Endothelial cell of umbilical vein (primary cell): ENCODE measurements at regions not wholly inside any gene's neighbourhood (a gene's known extent, or its start where the extent isn't known, plus 50 kb on each side); places are given as distances from the start of the nearest gene placed in this dataset.

ENCODE experiments used
- BruUV-seq: library from RNA; stranded (reverse); fragments of 400-500 nt; replicated peaks from 2 replicates; lab custom pipeline; 2021; lab: Mats Ljungman, UMichigan
- CTCF ChIA-PET: fragments of 300-600, 350-600 bp; sonication (Branson Sonifier 250); formaldehyde crosslinking; loops from one replicate; lab custom pipeline; 2021; ENCODE audit warnings: antibody characterized with exemption, inconsistent platforms; lab: Charles Lee
- POLR2A ChIA-PET: fragments of 300-600, 350-600 bp; sonication (Branson Sonifier 250); formaldehyde crosslinking; loops from one replicate; lab custom pipeline; 2021; ENCODE audit warnings: antibody characterized with exemption, inconsistent platforms; lab: Charles Lee
- DNase-seq: peaks from one replicate; pipeline ENCODE4 v3.0.0-alpha.2; 2011; ENCODE audit warnings: low read depth, low spot score
- FAIRE-seq: peaks from 2 replicates; lab custom pipeline; 2011; peaks lifted over from hg19 to GRCh38; lab: Jason Lieb, UNC
- H2AFZ ChIP-seq: 2 replicates; pipeline ENCODE4 v1.6.0; 2012; ENCODE audit warnings: low read depth, low read length, control low read depth, inconsistent platforms
- H3K27ac ChIP-seq: 2 replicates; pipeline ENCODE4 v1.5.1; 2011; ENCODE audit warnings: low read depth, mild to moderate bottlenecking, control low read depth, low read length, moderate library complexity; ENCODE audit not compliant: insufficient read depth
- H3K27me3 ChIP-seq, 2 experiments: 2 replicates each; pipeline versions ENCODE4 v1.6.0 to v1.6.1; 2011; ENCODE audit warnings: low read length in 2 of 2, mixed read lengths in 1 of 2; ENCODE audit not compliant: control insufficient read depth in 2 of 2, insufficient read depth in 2 of 2
- H3K36me3 ChIP-seq, 2 experiments: 2 replicates in 1 of 2; 3 replicates in 1 of 2; pipeline ENCODE4 v1.5.1; 2011; ENCODE audit warnings: low read length in 2 of 2, mild to moderate bottlenecking in 1 of 2, moderate library complexity in 1 of 2; ENCODE audit not compliant: control insufficient read depth in 2 of 2, insufficient read depth in 2 of 2; ENCODE audit errors: extremely low read depth in 1 of 2
- H3K4me1 ChIP-seq: 3 replicates; pipeline ENCODE4 v1.5.1; 2011; ENCODE audit warnings: mild to moderate bottlenecking, low read length; ENCODE audit not compliant: control insufficient read depth, insufficient read depth; ENCODE audit errors: extremely low read depth
- H3K4me2 ChIP-seq: 2 replicates; pipeline ENCODE4 v1.6.1; 2011; ENCODE audit warnings: low read length, control low read depth, mixed read lengths; ENCODE audit not compliant: insufficient read depth
- H3K4me3 ChIP-seq, 3 experiments: fragments of 200-600 bp in 1 of 3; sonication (generic), shearing (Covaris generic) in 1 of 3; replicated peaks in 1 of 3; 2 replicates each; pipeline ENCODE4 v1.5.1; 2011 to 2016; ENCODE audit warnings: control low read depth in 3 of 3, low read length in 3 of 3, mild to moderate bottlenecking in 2 of 3, inconsistent platforms in 1 of 3, low read depth in 1 of 3, moderate library complexity in 1 of 3; ENCODE audit not compliant: insufficient read depth in 1 of 3
- H3K79me2 ChIP-seq: 2 replicates; pipeline ENCODE4 v1.6.0; 2012; ENCODE audit warnings: low read length, inconsistent platforms; ENCODE audit not compliant: control insufficient read depth, insufficient read depth
- H3K9ac ChIP-seq: replicated peaks from 2 replicates; pipeline ENCODE3; 2011; ENCODE audit warnings: low read length, control low read depth; ENCODE audit not compliant: insufficient read depth; ENCODE audit errors: extremely low read depth
- H3K9me1 ChIP-seq: replicated peaks from 3 replicates; pipeline ENCODE4 v1.6.0; 2011; ENCODE audit warnings: mild to moderate bottlenecking, low read length; ENCODE audit not compliant: control insufficient read depth, insufficient read depth; ENCODE audit errors: extremely low read depth
- H3K9me3 ChIP-seq: replicated peaks from 2 replicates; pipeline ENCODE4 v1.5.1; 2012; ENCODE audit warnings: low read length, inconsistent platforms; ENCODE audit not compliant: control insufficient read depth, insufficient read depth
- H4K20me1 ChIP-seq: replicated peaks from 2 replicates; pipeline ENCODE3; 2011; ENCODE audit warnings: mild to moderate bottlenecking, low read length; ENCODE audit not compliant: control insufficient read depth, insufficient read depth; ENCODE audit errors: extremely low read depth
- CTCF ChIP-seq, 2 donors: IDR thresholded peaks; 1 replicate in 1 of 2; 2 replicates in 1 of 2; pipeline ENCODE4 v1.5.1; 2011; ENCODE audit warnings: low read length in 2 of 2, mild to moderate bottlenecking in 2 of 2, moderate library complexity in 2 of 2, control low read depth in 1 of 2, inconsistent platforms in 1 of 2, low read depth in 1 of 2; ENCODE audit not compliant: insufficient read depth in 1 of 2; ENCODE audit errors: extremely low read depth in 1 of 2
- EZH2 ChIP-seq: IDR thresholded peaks from 2 replicates; pipeline ENCODE4 v1.6.1; 2012; ENCODE audit warnings: borderline replicate concordance, low read depth, mild to moderate bottlenecking, moderate library complexity, low read length, inconsistent platforms; ENCODE audit not compliant: severe bottlenecking
- FOS ChIP-seq: IDR thresholded peaks from 2 replicates; pipeline ENCODE4 v1.6.1; 2011; ENCODE audit warnings: mild to moderate bottlenecking, low read length, moderate library complexity, borderline replicate concordance; ENCODE audit not compliant: insufficient read depth
- GATA2 ChIP-seq: IDR thresholded peaks from 2 replicates; pipeline ENCODE4 v1.7.0; 2011; ENCODE audit warnings: low read depth, mild to moderate bottlenecking, moderate library complexity, mixed read lengths, low read length; ENCODE audit not compliant: insufficient read length, insufficient read depth
- JUN ChIP-seq: IDR thresholded peaks from 2 replicates; pipeline ENCODE4 v1.6.1; 2011; ENCODE audit warnings: borderline replicate concordance, low read depth; ENCODE audit not compliant: insufficient read length, insufficient read depth
- MAX ChIP-seq: IDR thresholded peaks from 2 replicates; pipeline ENCODE4 v1.6.1; 2011; ENCODE audit not compliant: insufficient read depth, insufficient read length
- MYC ChIP-seq: IDR thresholded peaks from one replicate; pipeline ENCODE4 v1.6.1; 2011; ENCODE audit warnings: mild to moderate bottlenecking, low read depth, low read length
- POLR2A ChIP-seq: IDR thresholded peaks from 2 replicates; pipeline ENCODE4 v1.6.1; 2012; ENCODE audit warnings: low read depth, mild to moderate bottlenecking, control low read depth, low read length
- POLR2AphosphoS5 ChIP-seq: IDR thresholded peaks from 2 replicates; pipeline ENCODE4 v1.6.1; 2012; ENCODE audit warnings: low read depth, mild to moderate bottlenecking, control low read depth, low read length, moderate library complexity; ENCODE audit not compliant: insufficient read depth
- dilution Hi-C: fragments of 300-500 bp; cut with MboI; formaldehyde crosslinking; loops from one replicate; pipeline ENCODE4 v1.15.0; 2019; ENCODE audit warnings: low sequenced_read_pairs; ENCODE audit not compliant: extremely low pct_ligation_motif_present
- intact Hi-C: fragments of 100-400 bp; cut with micrococcal nuclease; formaldehyde crosslinking; loops from one replicate; pipeline ENCODE4 v1.10.0; 2022

GRCh38 chr16:59368586-59368985 is 634.5 kb upstream of the GOT2 start:
- TF ChIP-seq JUN = no peak
- TF ChIP-seq POLR2AphosphoS5 = no peak
- no peak for TF ChIP-seq GATA2
- no peak for TF ChIP-seq POLR2A
- TF ChIP-seq MYC = no peak
- TF ChIP-seq EZH2 = no peak
- TF ChIP-seq MAX = no peak
- TF ChIP-seq FOS = no peak
- TF ChIP-seq CTCF (IDR thresholded peaks at IDR 0.05; ENCODE audit: extremely low read depth in 1 of 2, insufficient read depth in 1 of 2, low read depth in 1 of 2, low read length in 2 of 2) = no peak

More at GRCh38 chr16:59368586-59368985, 634.5 kb upstream of the GOT2 start:
- peaks cover 0 to 3% of the 10 kb centered on the region in 2 experiments for H3K27me3 ChIP-seq
- no peaks in the 10 kb centered on the region for H3K36me3 ChIP-seq
- no peaks in the 10 kb centered on the region for H3K4me1 ChIP-seq
- H3K79me2 ChIP-seq = no peaks in the 10 kb centered on the region
- H3K4me3 ChIP-seq = no peak overlapping the region
- ChIA-PET POLR2A (no interaction called here), CTCF (no interaction called here)
- DNase-seq (no peak), FAIRE-seq (no peak)
- BruUV-seq = no TSS peak
- H3K9ac ChIP-seq = no peak overlapping the region
- no peaks in the 10 kb centered on the region for H3K9me3 ChIP-seq
- no peak overlapping the region for H3K27ac ChIP-seq
- intact Hi-C loops (no loop called here), dilution Hi-C loops (no loop called here)
- no peaks in the 10 kb centered on the region for H3K9me1 ChIP-seq
- H2AFZ ChIP-seq = no peak overlapping the region
- H4K20me1 ChIP-seq = no peaks in the 10 kb centered on the region
- no peak overlapping the region for H3K4me2 ChIP-seq
